ENCODE measurements at regions not wholly inside any gene's neighbourhood (a gene's known extent, or its start where the extent isn't known, plus 50 kb on each side); places are given as distances from the start of the nearest gene placed in this dataset.
"Not testable (repeated sequence)": the region's sequence is repeated elsewhere in the genome, so short reads cannot be mapped to it uniquely, and the experiment has no call there.

DNA sequence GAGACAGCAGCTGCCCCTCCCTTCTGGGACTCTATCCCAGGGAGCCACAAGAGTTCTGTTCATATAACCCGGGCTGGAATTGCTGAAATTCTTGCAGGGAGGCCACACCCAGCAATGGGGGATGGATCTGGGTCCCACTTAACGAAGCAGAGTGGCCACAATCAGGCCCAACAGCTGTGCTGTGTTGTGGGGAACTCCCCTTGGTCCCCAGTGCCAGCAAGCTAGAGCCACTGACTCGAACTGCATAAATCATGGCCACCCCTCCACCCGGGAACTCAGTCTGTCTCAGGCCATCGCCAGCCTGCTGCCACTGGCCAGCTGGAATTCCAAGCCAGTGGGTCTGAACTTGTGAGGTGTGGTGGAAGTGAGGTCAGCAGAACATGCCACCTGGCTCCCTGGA, 111.1 kb downstream of the KLF8 start:
- Histone ChIP-seq H3K36me3 (replicated peaks in 1 of 2) (no peaks in the 10 kb centered on the region), H3K4me3 (no peak overlapping the region), H3K27ac (no peak overlapping the region), H3K4me1 (replicated peaks in 1 of 2) (no peaks in the 10 kb centered on the region), H3K27me3 (peaks cover 15% of the 10 kb centered on the region), H3K9me3 (replicated peaks in 1 of 3) (peaks cover 0 to 3% (median 0%) of the 10 kb centered on the region in 3 donors)
- TF ChIP-seq, protein P1, sequence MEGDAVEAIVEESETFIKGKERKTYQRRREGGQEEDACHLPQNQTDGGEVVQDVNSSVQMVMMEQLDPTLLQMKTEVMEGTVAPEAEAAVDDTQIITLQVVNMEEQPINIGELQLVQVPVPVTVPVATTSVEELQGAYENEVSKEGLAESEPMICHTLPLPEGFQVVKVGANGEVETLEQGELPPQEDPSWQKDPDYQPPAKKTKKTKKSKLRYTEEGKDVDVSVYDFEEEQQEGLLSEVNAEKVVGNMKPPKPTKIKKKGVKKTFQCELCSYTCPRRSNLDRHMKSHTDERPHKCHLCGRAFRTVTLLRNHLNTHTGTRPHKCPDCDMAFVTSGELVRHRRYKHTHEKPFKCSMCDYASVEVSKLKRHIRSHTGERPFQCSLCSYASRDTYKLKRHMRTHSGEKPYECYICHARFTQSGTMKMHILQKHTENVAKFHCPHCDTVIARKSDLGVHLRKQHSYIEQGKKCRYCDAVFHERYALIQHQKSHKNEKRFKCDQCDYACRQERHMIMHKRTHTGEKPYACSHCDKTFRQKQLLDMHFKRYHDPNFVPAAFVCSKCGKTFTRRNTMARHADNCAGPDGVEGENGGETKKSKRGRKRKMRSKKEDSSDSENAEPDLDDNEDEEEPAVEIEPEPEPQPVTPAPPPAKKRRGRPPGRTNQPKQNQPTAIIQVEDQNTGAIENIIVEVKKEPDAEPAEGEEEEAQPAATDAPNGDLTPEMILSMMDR (IDR thresholded peaks at IDR 0.05): no peak
- TF ChIP-seq POLR2A (IDR thresholded peaks at IDR 0.05): no peak
- DNase-seq: no peak
- intact Hi-C loops (cut with DNase I): no loop called here
- WGBS, 4 donors: 29 to 58% (median 39%) methylated on average over 1 to 5 of the region's 5 CpGs; no CpG with 5 or more reads in 1 of the 4 donors

DNA sequence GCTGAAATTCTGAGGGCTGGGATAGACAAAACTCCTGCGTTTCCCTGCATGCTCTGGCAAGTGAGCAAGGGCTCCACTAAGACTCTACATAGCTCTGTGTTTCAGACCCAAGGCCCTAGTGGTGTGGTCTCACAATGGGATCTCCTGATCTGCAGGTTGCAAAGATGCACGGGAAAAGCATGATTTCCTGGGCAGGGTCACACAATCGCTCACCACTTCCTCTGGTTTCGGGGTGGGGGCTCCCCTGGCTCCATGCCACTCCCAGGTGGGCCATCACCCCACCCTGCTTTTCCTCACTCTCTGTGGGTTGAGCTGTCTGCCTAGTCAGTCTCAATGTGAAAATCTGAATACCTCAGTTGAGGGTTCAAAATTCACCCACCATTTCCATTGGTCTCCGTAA, 111.5 kb downstream of the KLF8 start:
- H3K27ac ChIP-seq: no peak overlapping the region
- intact Hi-C loops (cut with DNase I): no loop called here
- H3K4me3 ChIP-seq: no peak overlapping the region
- peaks cover 15% of the 10 kb centered on the region for H3K27me3 ChIP-seq
- WGBS, 4 donors: 65 to 93% (median 77%) methylated on average over 1 to 5 of the region's 5 CpGs
- H3K4me1 ChIP-seq (replicated peaks in 1 of 2): no peaks in the 10 kb centered on the region
- TF ChIP-seq, protein P1 (IDR thresholded peaks at IDR 0.05): no peak
- no peak for TF ChIP-seq POLR2A (IDR thresholded peaks at IDR 0.05)
- H3K9me3 ChIP-seq (replicated peaks in 1 of 3): peaks cover 0 to 3% (median 0%) of the 10 kb centered on the region in 3 donors
- DNase-seq: no peak
- H3K36me3 ChIP-seq (replicated peaks in 1 of 2): no peaks in the 10 kb centered on the region

DNA sequence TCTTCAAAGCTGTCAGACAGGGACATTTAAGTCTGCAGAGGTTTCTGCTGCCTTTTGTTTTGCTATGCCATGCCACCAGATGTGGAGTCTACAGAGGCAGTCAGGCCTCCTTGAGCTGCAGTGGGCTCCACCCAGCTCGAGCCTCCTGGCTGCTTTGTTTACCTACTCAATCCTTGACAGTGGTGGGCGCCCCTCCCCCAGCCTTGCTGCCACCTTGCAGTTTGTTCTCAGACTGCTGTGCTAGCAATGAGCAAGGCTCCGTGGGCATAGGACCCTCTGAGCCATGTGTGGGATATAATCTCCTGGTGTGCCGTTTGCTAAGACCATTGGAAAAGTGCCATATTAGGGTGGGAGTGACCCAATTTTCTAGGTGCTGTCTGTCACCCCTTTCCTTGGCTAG, 126.0 kb downstream of the KLF8 start:
- H3K27me3 ChIP-seq; intact Hi-C loops (cut with DNase I); H3K9me3 ChIP-seq (replicated peaks in 1 of 3); H3K4me3 ChIP-seq; H3K4me1 ChIP-seq (replicated peaks in 1 of 2); H3K36me3 ChIP-seq (replicated peaks in 1 of 2); DNase-seq; H3K27ac ChIP-seq: not testable (repeated sequence)
- 62 to 73% (median 69%) methylated on average over 2 to 4 of the region's 4 CpGs for WGBS, 4 donors

DNA sequence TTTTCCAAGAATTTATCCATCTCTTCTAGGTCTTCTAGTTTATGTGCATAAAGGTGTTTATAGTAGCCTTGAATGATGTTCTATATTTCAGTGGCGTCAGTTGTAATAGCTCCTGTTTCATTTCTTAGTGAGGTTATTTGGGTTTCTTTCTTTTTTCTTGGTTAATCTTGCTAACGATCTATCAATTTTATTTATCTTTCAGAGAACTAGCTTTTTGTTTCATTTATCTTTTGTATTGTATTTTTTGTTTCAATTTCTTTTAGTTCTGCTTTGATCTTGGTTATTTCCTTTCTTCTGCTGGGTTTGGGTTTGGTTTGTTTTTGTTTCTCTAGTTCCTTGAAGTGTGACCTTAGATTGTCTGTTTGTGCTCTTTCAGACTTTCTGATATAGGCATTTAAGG, 133.0 kb downstream of the KLF8 start:
- H3K36me3 ChIP-seq (replicated peaks in 1 of 2); H3K27me3 ChIP-seq; H3K4me1 ChIP-seq (replicated peaks in 1 of 2); intact Hi-C loops (cut with DNase I); H3K9me3 ChIP-seq (replicated peaks in 1 of 3); H3K27ac ChIP-seq; DNase-seq; H3K4me3 ChIP-seq: not testable (repeated sequence)
- WGBS, 4 donors: 62 to 71% (median 68%) methylated on average over 2 of the region's 2 CpGs

DNA sequence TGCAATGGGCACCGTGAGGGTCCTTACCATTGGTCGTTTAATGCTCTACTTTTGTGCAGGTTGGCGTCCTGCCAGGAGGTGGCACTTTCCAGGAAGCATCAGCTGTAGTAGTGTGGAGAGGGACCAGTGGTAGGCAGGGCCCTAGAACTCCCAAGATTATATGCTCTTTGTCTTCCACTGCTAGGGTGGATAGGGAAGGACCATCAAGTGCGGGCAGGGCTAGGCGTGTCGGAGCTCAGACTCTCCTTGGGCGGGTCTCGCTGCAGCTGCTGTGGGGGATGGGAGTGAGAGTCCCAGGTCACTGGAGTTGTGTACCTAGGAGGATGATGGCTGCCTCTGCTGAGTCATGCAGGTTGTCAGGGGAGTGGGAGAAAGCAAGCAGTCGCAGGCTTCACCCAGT, 134.7 kb downstream of the KLF8 start:
- H3K4me3 ChIP-seq: no peak overlapping the region
- DNase-seq: no peak
- H3K27ac ChIP-seq: no peak overlapping the region
- WGBS, 4 donors: 59 to 100% (median 81%) methylated on average over 1 to 9 of the region's 9 CpGs
- H3K4me1 ChIP-seq (replicated peaks in 1 of 2): no peaks in the 10 kb centered on the region
- no peaks in the 10 kb centered on the region for H3K36me3 ChIP-seq (replicated peaks in 1 of 2)
- intact Hi-C loops (cut with DNase I): no loop called here
- no peaks in the 10 kb centered on the region for H3K9me3 ChIP-seq (replicated peaks in 1 of 3)
- TF ChIP-seq POLR2A (IDR thresholded peaks at IDR 0.05): no peak
- TF ChIP-seq, protein P1 (IDR thresholded peaks at IDR 0.05): no peak
- H3K27me3 ChIP-seq: peaks cover 3% of the 10 kb centered on the region

Measured in adrenal gland (tissue), 9 donors.